ENCODE measurements at regions not wholly inside any gene's neighbourhood (a gene's known extent, or its start where the extent isn't known, plus 50 kb on each side); places are given as distances from the start of the nearest gene placed in this dataset.

GRCh38 chr11:92533657-92534335 lies 309.2 kb downstream of the FAT3 start:
- no peak for DNase-seq

GRCh38 chr11:92536883-92537282 lies 312.3 kb downstream of the FAT3 start:
- no peak for DNase-seq

GRCh38 chr11:92540096-92540495 lies 315.5 kb downstream of the FAT3 start:
- DNase-seq = no peak

GRCh38 chr11:92545906-92546471 lies 321.4 kb downstream of the FAT3 start:
- DNase-seq = no peak

- DNase-seq = no peak
These were observed 322.0 kb downstream of the FAT3 start for GRCh38 chr11:92546603-92547002.

- DNase-seq = no peak
These were observed 325.8 kb downstream of the FAT3 start for GRCh38 chr11:92550411-92550810.

GRCh38 chr11:92550871-92551270 lies 326.3 kb downstream of the FAT3 start:
- no peak for DNase-seq

- DNase-seq = no peak
These were observed 328.3 kb downstream of the FAT3 start for GRCh38 chr11:92552942-92553341.

- no peak for DNase-seq
These were observed 330.1 kb downstream of the FAT3 start for GRCh38 chr11:92554688-92555087.

- DNase-seq = peak in 2 of 3 donors; percentile 51 to 61
These were observed 331.8 kb downstream of the FAT3 start for GRCh38 chr11:92556431-92556830.

GRCh38 chr11:92557879-92558278 lies 333.3 kb downstream of the FAT3 start:
- no peak for DNase-seq

GRCh38 chr11:92558323-92558722 lies 333.7 kb downstream of the FAT3 start:
- DNase-seq = no peak

- DNase-seq = no peak
These were observed 345.1 kb downstream of the FAT3 start for GRCh38 chr11:92569726-92570125.

GRCh38 chr11:92572559-92572958 lies 347.9 kb downstream of the FAT3 start:
- no peak for DNase-seq

GRCh38 chr11:92576315-92576714 lies 351.7 kb downstream of the FAT3 start:
- no peak for DNase-seq

GRCh38 chr11:92580908-92581307 lies 356.3 kb downstream of the FAT3 start:
- peak in 1 of 3 donors; percentile 4 for DNase-seq

GRCh38 chr11:92588393-92588792 lies 363.8 kb downstream of the FAT3 start:
- no peak for DNase-seq

- DNase-seq = no peak
These were observed 364.9 kb downstream of the FAT3 start for GRCh38 chr11:92589512-92589911.

GRCh38 chr11:92591521-92591920 lies 366.9 kb downstream of the FAT3 start:
- no peak for DNase-seq

GRCh38 chr11:92594251-92594650 lies 369.6 kb downstream of the FAT3 start:
- no peak for DNase-seq

- DNase-seq = no peak
These were observed 370.4 kb downstream of the FAT3 start for GRCh38 chr11:92595052-92595451.

GRCh38 chr11:92596596-92597317 lies 372.1 kb downstream of the FAT3 start:
- DNase-seq = peak in 1 of 3 donors; percentile 7

- no peak for DNase-seq
These were observed 368.4 kb upstream of the MTNR1B start for GRCh38 chr11:92601048-92601447.
